ENCODE measurements at regions not wholly inside any gene's neighbourhood (a gene's known extent, or its start where the extent isn't known, plus 50 kb on each side); places are given as distances from the start of the nearest gene placed in this dataset.

DNA sequence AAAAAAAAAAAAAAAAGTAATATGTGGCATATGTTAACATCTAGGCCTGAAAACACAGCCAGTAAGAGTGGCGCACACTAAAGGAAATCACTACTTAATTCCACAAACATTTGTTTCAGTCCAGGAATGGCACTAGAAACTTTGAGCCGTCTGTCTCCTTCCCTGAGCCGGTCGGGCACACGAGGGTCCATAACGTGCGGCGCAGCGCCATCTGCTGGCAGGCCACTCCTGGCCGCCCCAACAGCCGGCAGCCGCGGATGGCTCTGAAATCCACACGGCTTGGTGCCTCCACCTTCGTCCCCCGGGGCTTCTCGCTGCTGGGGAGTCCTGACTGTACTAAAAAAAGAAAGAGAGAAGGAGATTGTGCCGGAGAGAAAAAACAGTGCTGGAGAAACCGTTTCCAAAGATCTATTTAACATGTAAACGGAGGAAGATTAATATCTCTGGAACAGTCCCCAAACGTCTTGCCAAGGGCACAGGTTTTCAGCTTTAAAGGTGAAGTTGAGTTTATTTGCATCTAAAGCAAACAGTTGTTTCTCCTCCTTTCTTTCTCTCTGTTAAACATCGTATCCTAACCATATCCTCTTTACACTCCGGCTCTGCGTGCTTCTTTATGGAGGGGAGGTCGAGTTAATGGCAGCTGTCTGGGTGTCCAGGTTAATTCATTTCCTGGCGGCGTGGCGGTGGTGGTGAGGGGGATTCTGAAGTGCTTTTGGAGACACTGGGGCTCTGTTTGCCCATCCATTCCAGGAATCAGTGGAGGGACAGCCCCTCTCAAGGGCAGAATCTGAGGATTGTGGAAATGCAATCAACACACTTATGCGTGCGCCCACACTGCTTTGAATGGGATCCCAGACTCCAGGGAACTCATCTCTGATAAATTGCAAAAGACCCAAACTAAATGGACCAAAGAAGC, 611.3 kb upstream of the SALL1 start (continued):
- peak; percentile 49; the same call in 1 of the 2 replicates for TF ChIP-seq SMC3 (IDR thresholded peaks at IDR 0.05; ENCODE audit: low read length)
- TF ChIP-seq FOXO1 (CRISPR knock-in tag; IDR thresholded peaks at IDR 0.05): peak; percentile 44; the same call in 1 of the 2 replicates
- peak; percentile 86 for TF ChIP-seq XRCC5 (optimal IDR thresholded peaks at IDR 0.05; ENCODE audit: low read length)
- no peak for TF ChIP-seq PAX8 (CRISPR knock-in tag; IDR thresholded peaks at IDR 0.05; ENCODE audit: borderline replicate concordance)
- no peak for TF ChIP-seq TSC22D2 (CRISPR knock-in tag; IDR thresholded peaks at IDR 0.05; ENCODE audit: borderline replicate concordance)
- TF ChIP-seq ZNF670 (CRISPR knock-in tag; IDR thresholded peaks at IDR 0.05; ENCODE audit: borderline replicate concordance): no peak
- TF ChIP-seq NFKB2 (CRISPR knock-in tag; IDR thresholded peaks at IDR 0.05; ENCODE audit: borderline replicate concordance): peak; percentile 56; the same call in 1 of the 2 replicates
- no peak for TF ChIP-seq SNRNP70 (IDR thresholded peaks at IDR 0.05; ENCODE audit: low read depth, low read length)
- TF ChIP-seq ZNF703 (CRISPR knock-in tag; IDR thresholded peaks at IDR 0.05; ENCODE audit: borderline replicate concordance): no peak
- no peak for TF ChIP-seq CENPT (CRISPR knock-in tag; IDR thresholded peaks at IDR 0.05; ENCODE audit: low read depth)
- TF ChIP-seq FOXP1 (IDR thresholded peaks at IDR 0.05): no peak
- no peak for TF ChIP-seq FOXP1 (CRISPR knock-in tag; IDR thresholded peaks at IDR 0.05)
- no peak for TF ChIP-seq RFX1 (IDR thresholded peaks at IDR 0.05)
- no peak for TF ChIP-seq NKX3-1 (CRISPR knock-in tag; IDR thresholded peaks at IDR 0.05)
- no peak for TF ChIP-seq KLF6 (CRISPR knock-in tag; IDR thresholded peaks at IDR 0.05)
- no peak for TF ChIP-seq ZNF709 (CRISPR knock-in tag; IDR thresholded peaks at IDR 0.05)
- no peak for TF ChIP-seq RBM39 (IDR thresholded peaks at IDR 0.05; ENCODE audit: low read depth, low read length, poor library complexity, severe bottlenecking)
- no peak for TF ChIP-seq JUNB (CRISPR knock-in tag; IDR thresholded peaks at IDR 0.05; ENCODE audit: borderline replicate concordance)
- no peak for TF ChIP-seq SIN3B (IDR thresholded peaks at IDR 0.05; ENCODE audit: low read length)
- no peak for TF ChIP-seq ATM (IDR thresholded peaks at IDR 0.05; ENCODE audit: borderline replicate concordance)
- TF ChIP-seq KAT7 (CRISPR knock-in tag; IDR thresholded peaks at IDR 0.05; ENCODE audit: borderline replicate concordance): no peak
- TF ChIP-seq ZNF878 (CRISPR knock-in tag; IDR thresholded peaks at IDR 0.05): no peak
- 0 out of 2 replicates have a peak, but pooled peaks have one; percentile 33 for TF ChIP-seq MEIS1 (CRISPR knock-in tag; IDR thresholded peaks at IDR 0.05; ENCODE audit: borderline replicate concordance)
- TF ChIP-seq ZNF160 (CRISPR knock-in tag; IDR thresholded peaks at IDR 0.05): no peak
- no peak for TF ChIP-seq ZC3H4 (CRISPR knock-in tag; IDR thresholded peaks at IDR 0.05; ENCODE audit: borderline replicate concordance)
- peak; percentile 96 for TF ChIP-seq STAG1 (CRISPR knock-in tag; IDR thresholded peaks at IDR 0.05)
- no peak for TF ChIP-seq ZNF782 (CRISPR knock-in tag; IDR thresholded peaks at IDR 0.05; ENCODE audit: borderline replicate concordance)
- no peak for TF ChIP-seq ZNF660 (CRISPR knock-in tag; IDR thresholded peaks at IDR 0.05; ENCODE audit: borderline replicate concordance, low read depth)
- no peak for TF ChIP-seq CCDC6 (CRISPR knock-in tag; IDR thresholded peaks at IDR 0.05)
- TF ChIP-seq HMG20A (CRISPR knock-in tag; IDR thresholded peaks at IDR 0.05; ENCODE audit: borderline replicate concordance): no peak
- TF ChIP-seq ZNF232 (CRISPR knock-in tag; IDR thresholded peaks at IDR 0.05; ENCODE audit: borderline replicate concordance): 0 out of 2 replicates have a peak, but pooled peaks have one; percentile 25
- TF ChIP-seq KDM2A (CRISPR knock-in tag; IDR thresholded peaks at IDR 0.05; ENCODE audit: borderline replicate concordance, low read depth): peak; percentile 81; the same call in 1 of the 2 replicates
- TF ChIP-seq HIVEP1 (CRISPR knock-in tag; IDR thresholded peaks at IDR 0.05): no peak
- TF ChIP-seq FOSL1 (CRISPR knock-in tag; IDR thresholded peaks at IDR 0.05; ENCODE audit: borderline replicate concordance): no peak
